Bronchial epithelial cell (primary cell): ENCODE measurements at regions not wholly inside any gene's neighbourhood (a gene's known extent, or its start where the extent isn't known, plus 50 kb on each side); places are given as distances from the start of the nearest gene placed in this dataset.

ENCODE experiments used
- DNase-seq: peaks from one replicate; pipeline ENCODE4 v3.0.0-alpha.2; 2010; ENCODE audit warnings: low read depth
- FAIRE-seq: peaks from 2 replicates; lab custom pipeline; 2011; peaks lifted over from hg19 to GRCh38; lab: Jason Lieb, UNC
- H3K27me3 ChIP-seq: 2 replicates; pipeline ENCODE4 v1.5.1; 2011; ENCODE audit warnings: low read length; ENCODE audit not compliant: control insufficient read depth, insufficient read depth
- H3K36me3 ChIP-seq: 2 replicates; pipeline ENCODE4 v1.5.1; 2011; ENCODE audit warnings: low read length; ENCODE audit not compliant: control insufficient read depth, insufficient read depth
- H3K4me3 ChIP-seq: 2 replicates; pipeline ENCODE4 v1.5.1; 2011; ENCODE audit warnings: mild to moderate bottlenecking, low read depth, low read length, control low read depth
- TF ChIP-seq, protein P1 (sequence below): IDR thresholded peaks from 2 replicates; pipeline ENCODE4 v1.5.1; 2011; ENCODE audit warnings: mild to moderate bottlenecking, moderate library complexity, low read length, control low read depth, inconsistent platforms; ENCODE audit not compliant: insufficient read depth, severe bottlenecking

DNA sequence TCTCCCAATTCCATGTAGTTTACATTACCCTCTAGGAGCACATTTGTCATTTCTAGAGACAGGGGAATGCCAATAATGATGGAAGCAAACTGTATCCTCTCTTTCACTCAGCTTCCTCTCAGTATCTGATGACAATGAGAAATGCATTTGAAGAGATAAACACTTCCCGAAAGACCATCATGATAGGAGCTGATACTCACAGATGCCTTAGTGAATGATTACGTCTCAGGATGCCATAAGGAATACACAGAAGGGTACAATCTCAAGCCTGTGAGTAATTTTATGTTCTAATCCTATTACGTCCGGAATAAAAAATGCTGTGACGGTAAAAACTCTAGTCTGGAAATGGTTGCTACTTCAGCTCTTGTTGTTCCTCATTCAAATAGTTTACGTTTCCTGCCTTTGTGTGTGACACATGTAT, 663.8 kb upstream of the MIR17HG start:
- DNase-seq, result no peak
- Histone ChIP-seq H3K27me3 (no peaks in the 10 kb centered on the region), H3K4me3 (no peak overlapping the region), H3K36me3 (no peaks in the 10 kb centered on the region)
- no peak for FAIRE-seq
- TF ChIP-seq, protein P1, sequence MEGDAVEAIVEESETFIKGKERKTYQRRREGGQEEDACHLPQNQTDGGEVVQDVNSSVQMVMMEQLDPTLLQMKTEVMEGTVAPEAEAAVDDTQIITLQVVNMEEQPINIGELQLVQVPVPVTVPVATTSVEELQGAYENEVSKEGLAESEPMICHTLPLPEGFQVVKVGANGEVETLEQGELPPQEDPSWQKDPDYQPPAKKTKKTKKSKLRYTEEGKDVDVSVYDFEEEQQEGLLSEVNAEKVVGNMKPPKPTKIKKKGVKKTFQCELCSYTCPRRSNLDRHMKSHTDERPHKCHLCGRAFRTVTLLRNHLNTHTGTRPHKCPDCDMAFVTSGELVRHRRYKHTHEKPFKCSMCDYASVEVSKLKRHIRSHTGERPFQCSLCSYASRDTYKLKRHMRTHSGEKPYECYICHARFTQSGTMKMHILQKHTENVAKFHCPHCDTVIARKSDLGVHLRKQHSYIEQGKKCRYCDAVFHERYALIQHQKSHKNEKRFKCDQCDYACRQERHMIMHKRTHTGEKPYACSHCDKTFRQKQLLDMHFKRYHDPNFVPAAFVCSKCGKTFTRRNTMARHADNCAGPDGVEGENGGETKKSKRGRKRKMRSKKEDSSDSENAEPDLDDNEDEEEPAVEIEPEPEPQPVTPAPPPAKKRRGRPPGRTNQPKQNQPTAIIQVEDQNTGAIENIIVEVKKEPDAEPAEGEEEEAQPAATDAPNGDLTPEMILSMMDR, result no peak

DNA sequence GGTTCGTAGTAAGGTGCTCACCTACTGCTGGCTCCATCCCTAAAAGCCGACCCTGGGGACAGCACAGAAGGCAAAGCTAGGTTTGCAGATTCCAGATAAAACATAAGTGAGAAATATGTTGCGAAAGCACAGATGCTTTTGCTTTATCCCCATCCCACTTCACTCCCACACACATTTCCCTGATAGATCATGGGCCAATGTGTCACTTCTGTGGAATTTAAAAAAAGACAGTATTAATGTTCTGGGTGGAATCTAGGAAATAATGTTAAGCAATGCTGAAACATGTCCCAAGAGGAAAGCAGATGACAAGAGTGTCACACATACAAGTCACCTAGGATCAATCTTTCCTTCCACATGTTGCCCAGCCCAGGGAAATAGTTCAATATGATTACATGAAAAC, 661.0 kb upstream of the MIR17HG start:
- TF ChIP-seq, protein P1, result no peak
- no peak overlapping the region for H3K4me3 ChIP-seq
- peak; percentile 82 for DNase-seq
- no peaks in the 10 kb centered on the region for H3K36me3 ChIP-seq
- no peaks in the 10 kb centered on the region for H3K27me3 ChIP-seq
- FAIRE-seq, result no peak

DNA sequence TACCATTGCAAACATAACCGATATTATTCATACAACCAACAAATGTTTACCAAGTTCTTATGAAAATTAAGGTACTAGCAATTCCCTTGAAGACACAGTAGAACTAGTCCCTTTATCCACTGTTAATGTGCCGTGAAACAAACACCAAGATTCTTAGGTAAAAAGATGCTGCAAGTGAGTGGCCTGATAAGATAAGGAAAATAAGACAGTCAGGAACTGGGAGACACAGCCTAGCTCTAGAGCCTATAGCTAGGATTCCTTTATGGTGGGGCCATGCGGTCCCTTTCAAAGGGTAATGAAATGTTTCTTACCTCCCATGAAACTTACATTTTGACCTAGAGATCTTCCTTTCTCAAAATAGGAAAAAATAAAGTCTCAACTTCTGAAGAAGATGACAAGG, 658.4 kb upstream of the MIR17HG start:
- FAIRE-seq (no peak), DNase-seq (no peak)
- H3K4me3 ChIP-seq, result no peak overlapping the region
- no peaks in the 10 kb centered on the region for H3K36me3 ChIP-seq
- no peaks in the 10 kb centered on the region for H3K27me3 ChIP-seq
- TF ChIP-seq, protein P1, result no peak

DNA sequence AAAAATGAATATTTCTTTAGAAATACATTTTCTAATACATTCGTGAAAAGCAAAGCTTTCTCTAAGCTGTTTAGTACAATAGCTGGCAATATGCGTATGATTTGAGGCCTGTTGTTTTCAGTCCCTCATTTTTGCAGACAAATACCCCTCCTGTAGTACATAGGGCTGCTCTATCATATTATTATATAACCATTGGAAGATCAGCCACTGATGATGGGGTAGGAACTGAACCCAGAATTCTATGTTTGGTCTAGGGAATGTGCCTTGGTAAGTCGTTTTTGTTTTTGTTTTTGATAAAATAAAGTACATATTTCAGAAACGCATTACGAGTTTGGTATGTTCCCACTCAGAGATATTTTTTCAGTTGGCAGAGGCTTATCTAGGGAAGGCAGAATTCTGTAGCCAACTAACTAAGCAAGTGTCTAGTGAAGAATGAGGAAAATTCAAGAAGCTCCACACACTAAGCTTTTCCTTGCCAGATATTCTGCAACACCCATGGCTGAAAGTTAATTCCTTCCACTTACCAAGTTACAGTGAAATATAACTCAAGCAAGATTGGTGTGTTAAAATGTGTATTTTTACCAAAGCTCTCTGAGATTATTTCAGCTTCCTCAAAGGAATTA, 656.9 kb upstream of the MIR17HG start:
- no peak overlapping the region for H3K4me3 ChIP-seq
- TF ChIP-seq, protein P1, result no peak
- DNase-seq, result no peak
- H3K36me3 ChIP-seq, result no peaks in the 10 kb centered on the region
- no peak for FAIRE-seq
- H3K27me3 ChIP-seq, result no peaks in the 10 kb centered on the region

DNA sequence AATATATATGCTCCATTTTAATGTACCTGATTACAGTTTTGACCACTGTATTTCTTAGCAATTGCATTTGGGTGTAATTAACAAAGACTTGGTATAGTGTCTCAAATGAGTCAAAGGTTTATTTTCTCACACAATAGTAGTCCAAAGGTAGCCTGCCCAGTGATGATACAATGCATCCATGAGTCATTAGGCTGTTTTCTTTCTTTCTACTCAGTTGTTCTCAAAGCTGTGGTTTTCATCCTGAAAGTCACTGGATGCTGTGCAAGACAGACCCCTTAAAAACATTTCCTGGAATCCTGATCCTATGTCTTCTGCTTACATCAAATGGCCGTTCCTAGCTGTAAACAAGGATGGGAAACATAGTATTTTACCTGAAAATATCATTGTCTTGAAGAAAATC, 651.2 kb upstream of the MIR17HG start:
- TF ChIP-seq, protein P1, result no peak
- no peak overlapping the region for H3K4me3 ChIP-seq
- DNase-seq (peak; percentile 87), FAIRE-seq (no peak)
- H3K36me3 ChIP-seq, result no peaks in the 10 kb centered on the region
- H3K27me3 ChIP-seq, result no peaks in the 10 kb centered on the region

DNA sequence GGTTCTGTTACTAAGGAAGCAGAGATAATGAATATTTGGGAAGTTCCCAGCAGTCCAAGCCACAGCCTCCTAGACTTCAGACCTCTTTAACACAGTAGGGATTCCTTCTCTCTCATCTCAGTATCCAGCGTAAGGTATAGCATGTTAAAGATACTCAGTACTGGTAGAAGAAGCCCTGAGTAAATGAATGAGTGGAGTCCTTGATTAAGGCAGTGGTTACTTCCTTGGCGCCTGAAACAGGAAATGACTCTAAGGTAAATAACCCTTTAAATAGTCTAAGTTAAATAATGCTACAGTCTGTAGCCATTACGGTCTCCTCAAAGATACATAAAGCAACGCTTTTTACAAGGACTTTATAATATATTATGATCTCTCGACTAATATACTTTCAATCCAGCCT, 650.8 kb upstream of the MIR17HG start:
- peak; percentile 65 for DNase-seq
- Histone ChIP-seq H3K4me3 (no peak overlapping the region), H3K36me3 (no peaks in the 10 kb centered on the region), H3K27me3 (no peaks in the 10 kb centered on the region)
- no peak for FAIRE-seq
- TF ChIP-seq, protein P1, result no peak
